ENCODE measurements at regions not wholly inside any gene's neighbourhood (a gene's known extent, or its start where the extent isn't known, plus 50 kb on each side); places are given as distances from the start of the nearest gene placed in this dataset.

DNA sequence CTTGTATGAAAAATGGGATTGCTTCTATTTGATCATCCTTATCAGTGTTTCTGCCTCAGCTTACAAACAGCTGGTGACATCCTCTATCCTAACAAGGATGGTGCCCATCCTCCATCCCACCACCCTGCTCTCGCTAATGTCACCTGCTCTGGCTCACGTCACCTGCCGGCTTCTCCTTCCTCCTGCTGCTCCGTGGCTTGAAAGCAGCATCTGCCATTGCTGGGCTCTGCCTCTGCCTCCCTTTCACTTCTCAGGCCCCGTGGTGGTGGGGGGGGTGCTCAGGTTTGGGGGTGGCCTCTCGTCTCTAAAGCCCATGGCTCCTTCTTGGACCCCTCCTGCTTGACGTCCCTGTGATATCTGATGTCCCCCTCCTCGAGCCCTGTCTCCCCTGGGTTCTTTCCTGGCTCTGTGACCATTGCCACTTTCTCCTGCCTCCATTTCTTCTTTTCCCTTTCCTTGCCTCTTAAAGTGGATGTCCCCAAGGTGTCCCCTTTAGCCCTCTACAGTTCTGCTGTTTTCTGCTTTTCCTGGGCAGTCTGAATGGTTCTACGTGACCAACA lies 135.5 kb upstream of the ERRFI1 start:
- H3K27ac ChIP-seq, result no peak overlapping the region
- TF ChIP-seq ZFX (IDR thresholded peaks at IDR 0.05) (no peak), CTCF (conservative IDR thresholded peaks at IDR 0.05) (no peak)

DNA sequence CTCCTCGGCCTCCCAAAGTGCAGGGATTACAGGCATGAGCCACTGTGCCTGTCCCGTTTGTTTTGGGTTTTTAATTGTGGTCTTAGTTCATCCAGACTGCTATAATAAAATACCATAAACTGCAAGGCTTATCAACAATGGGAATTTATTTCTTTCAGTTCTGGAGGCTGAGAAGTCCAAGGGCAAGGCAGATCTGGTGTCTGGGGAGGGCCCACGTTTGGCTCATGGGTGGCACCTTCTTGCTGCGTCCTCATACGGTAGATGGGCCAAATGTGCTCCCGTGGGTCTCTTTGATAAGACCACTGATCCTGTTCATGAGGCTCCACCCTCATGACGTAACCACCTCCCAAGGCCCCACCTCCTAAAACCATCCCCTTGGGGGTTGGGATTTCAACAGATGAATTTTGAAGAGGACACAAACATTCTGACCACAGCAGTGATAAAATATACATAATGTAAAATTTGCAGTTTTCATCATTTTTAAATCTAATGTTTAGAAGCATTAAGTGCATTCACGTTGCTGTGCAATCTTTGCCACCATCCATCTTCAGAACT lies 133.4 kb upstream of the ERRFI1 start:
- H3K27ac ChIP-seq, result no peak overlapping the region
- TF ChIP-seq ZFX (IDR thresholded peaks at IDR 0.05), result no peak

DNA sequence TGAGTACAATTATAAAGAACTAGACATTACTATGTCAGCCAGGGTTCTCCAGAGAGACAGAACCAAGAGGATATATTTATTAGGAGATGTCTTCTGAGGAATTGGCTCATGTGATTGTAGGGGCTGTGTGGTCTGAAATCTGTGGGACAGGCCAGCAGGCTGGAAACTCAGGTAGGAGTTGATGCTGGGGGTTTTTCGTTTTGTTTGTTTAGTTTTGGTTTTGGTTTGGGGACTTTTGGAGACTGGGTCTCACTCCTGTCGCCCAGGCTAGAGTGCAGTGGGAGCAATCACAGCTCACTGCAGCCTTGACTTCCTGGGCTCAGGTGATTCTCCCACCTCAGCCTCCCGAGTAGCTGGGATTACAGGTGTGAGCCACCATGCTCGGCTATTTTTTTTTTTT lies 132.9 kb upstream of the ERRFI1 start:
- TF ChIP-seq ZFX (IDR thresholded peaks at IDR 0.05), result no peak
- TF ChIP-seq CTCF (conservative IDR thresholded peaks at IDR 0.05), result no peak
- no peak overlapping the region for H3K27ac ChIP-seq

DNA sequence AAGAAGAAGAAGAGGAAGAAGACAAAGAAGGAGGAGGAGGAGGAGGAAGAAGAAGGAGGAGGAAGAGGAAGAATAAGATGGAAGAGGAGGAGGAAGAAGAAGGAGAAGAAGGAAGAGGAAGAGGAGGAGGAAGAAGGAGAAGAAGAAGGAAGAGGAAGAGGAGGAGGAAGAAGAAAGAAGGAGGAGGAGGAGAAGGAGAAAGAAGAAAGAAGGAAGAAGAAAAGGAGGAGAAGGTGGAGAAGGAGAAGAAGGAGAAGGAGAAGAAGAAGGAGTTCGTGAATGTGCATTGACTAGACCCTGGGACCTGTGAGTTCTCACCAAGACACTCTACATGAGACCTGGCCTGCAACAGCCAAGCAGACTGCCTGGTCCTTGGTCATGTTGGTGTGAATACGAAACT lies 131.7 kb upstream of the ERRFI1 start:
- H3K27ac ChIP-seq, result no peak overlapping the region
- no peak for TF ChIP-seq ZFX (IDR thresholded peaks at IDR 0.05)
- TF ChIP-seq CTCF (conservative IDR thresholded peaks at IDR 0.05), result no peak

DNA sequence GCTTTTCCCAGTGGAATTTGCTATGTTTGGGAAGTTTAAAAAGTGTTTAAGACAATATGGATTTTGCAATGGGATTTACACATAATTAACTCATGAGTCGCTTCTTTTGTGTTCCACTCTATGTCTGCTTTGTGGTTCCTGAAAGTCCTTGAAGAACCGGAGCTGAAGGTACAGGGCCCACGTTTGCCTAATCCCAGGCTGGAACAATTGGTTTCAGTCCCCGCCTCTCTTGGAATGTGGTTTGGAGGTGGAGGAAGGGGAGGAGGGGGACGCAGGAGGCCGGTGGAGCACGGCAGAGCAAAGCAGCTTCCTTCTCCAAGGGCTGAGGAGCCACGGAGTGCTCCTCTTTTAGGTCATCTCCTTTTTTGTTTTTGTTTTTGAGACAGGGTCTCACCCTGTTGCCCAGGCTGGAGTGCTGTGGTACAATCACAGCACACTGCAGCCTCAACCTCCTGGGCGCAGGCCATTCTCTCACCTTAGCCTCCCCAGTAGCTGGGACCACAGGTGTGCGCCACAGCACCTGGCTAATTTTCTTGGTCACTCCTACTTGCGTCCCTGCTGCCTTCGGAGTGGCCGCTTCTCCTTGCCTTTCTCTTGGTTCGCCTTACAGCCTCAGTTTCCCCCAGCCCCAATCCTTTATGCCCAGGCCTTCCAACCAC lies 129.5 kb upstream of the ERRFI1 start:
- no peak overlapping the region for H3K27ac ChIP-seq
- TF ChIP-seq CTCF (conservative IDR thresholded peaks at IDR 0.05) (no peak), ZFX (IDR thresholded peaks at IDR 0.05) (no peak)

GRCh38 chr1:8154621-8155052 lies 128.5 kb upstream of the ERRFI1 start:
- H3K27ac ChIP-seq, result no peak overlapping the region
- TF ChIP-seq ZFX (IDR thresholded peaks at IDR 0.05) (no peak), CTCF (conservative IDR thresholded peaks at IDR 0.05) (no peak)

DNA sequence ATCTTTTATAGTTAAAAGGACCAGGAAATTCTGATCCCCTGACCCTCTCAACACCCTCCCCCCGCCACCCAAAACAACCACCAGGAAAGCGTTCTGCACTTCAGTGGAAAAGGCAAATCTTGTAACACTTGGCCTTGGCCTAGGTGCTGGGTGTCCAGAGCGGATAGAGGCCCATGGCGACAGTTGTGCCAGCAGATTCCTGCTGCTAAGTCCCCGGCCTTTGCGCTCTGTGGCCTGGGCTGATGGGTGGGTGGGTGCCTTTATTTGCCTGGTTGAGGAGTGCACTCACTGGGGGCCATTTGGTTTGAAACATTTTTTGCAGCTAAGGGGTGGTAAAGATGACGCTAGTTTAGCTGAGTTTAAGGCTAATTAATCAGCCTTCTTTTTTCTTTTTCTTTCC lies 127.9 kb upstream of the ERRFI1 start:
- TF ChIP-seq CTCF (conservative IDR thresholded peaks at IDR 0.05), result no peak
- TF ChIP-seq ZFX (IDR thresholded peaks at IDR 0.05), result no peak
- no peak overlapping the region for H3K27ac ChIP-seq
